ENCODE measurements at regions not wholly inside any gene's neighbourhood (a gene's known extent, or its start where the extent isn't known, plus 50 kb on each side); places are given as distances from the start of the nearest gene placed in this dataset.

GRCh38 chr13:107860284-107860683 is 355.1 kb downstream of the LIG4 start:
- no peak overlapping the region for H3K27ac Mint-ChIP-seq
- H3K9me3 Mint-ChIP-seq, result no peaks in the 10 kb centered on the region
- ATAC-seq (no peak), DNase-seq (ENCODE audit: low spot score) (no peak)
- TF ChIP-seq ATF1 (CRISPR knock-in tag; IDR thresholded peaks at IDR 0.05) (no peak), GTF2I (CRISPR knock-in tag; conservative IDR thresholded peaks at IDR 0.05) (no peak), CREB1 (CRISPR knock-in tag; IDR thresholded peaks at IDR 0.05) (no peak)
- H3K27me3 Mint-ChIP-seq (ENCODE audit: low read depth), result peaks cover 10% of the 10 kb centered on the region
- CTCF ChIA-PET, result no interaction called here
- H3K4me1 Mint-ChIP-seq, result peaks cover 11% of the 10 kb centered on the region
- no peaks in the 10 kb centered on the region for H3K36me3 Mint-ChIP-seq
- H3K4me3 Mint-ChIP-seq, result no peak overlapping the region
- POLR2A ChIA-PET, result no interaction called here

- DNase-seq (ENCODE audit: low spot score) (no peak), ATAC-seq (no peak)
- H3K9me3 Mint-ChIP-seq, result no peaks in the 10 kb centered on the region
- no peaks in the 10 kb centered on the region for H3K36me3 Mint-ChIP-seq
- ChIA-PET CTCF (no interaction called here), POLR2A (no interaction called here)
- H3K4me1 Mint-ChIP-seq, result no peaks in the 10 kb centered on the region
- H3K4me3 Mint-ChIP-seq, result no peak overlapping the region
- no peak overlapping the region for H3K27ac Mint-ChIP-seq
- no peaks in the 10 kb centered on the region for H3K27me3 Mint-ChIP-seq (ENCODE audit: low read depth)
- TF ChIP-seq AFF4 (CRISPR knock-in tag; IDR thresholded peaks at IDR 0.05; ENCODE audit: borderline replicate concordance) (no peak), CTCF (IDR thresholded peaks at IDR 0.05) (no peak), IRF2 (CRISPR knock-in tag; IDR thresholded peaks at IDR 0.05; ENCODE audit: borderline replicate concordance, low read depth) (no peak), MYBL2 (CRISPR knock-in tag; IDR thresholded peaks at IDR 0.05) (no peak), GABPB1 (CRISPR knock-in tag; IDR thresholded peaks at IDR 0.05) (no peak), ZSCAN18 (CRISPR knock-in tag; IDR thresholded peaks at IDR 0.05) (no peak), ZNF416 (CRISPR knock-in tag; IDR thresholded peaks at IDR 0.05) (no peak), MLX (CRISPR knock-in tag; IDR thresholded peaks at IDR 0.05) (no peak), PRDM15 (CRISPR knock-in tag; IDR thresholded peaks at IDR 0.05) (no peak)
These were observed 360.5 kb downstream of the LIG4 start for GRCh38 chr13:107854880-107855279.
